GM21529 (cell line): ENCODE measurements at regions not wholly inside any gene's neighbourhood (a gene's known extent, or its start where the extent isn't known, plus 50 kb on each side); places are given as distances from the start of the nearest gene placed in this dataset.

Source experiments
- ATAC-seq: cut with Tn5 transposase; IDR thresholded peaks from one replicate; pipeline ENCODE4 v1.9.1; 2021; ENCODE audit not compliant: unreplicated experiment

- no peak for ATAC-seq
Measured at GRCh38 chr13:80133631-80134261, 207.2 kb downstream of the SPRY2 start.

- no peak for ATAC-seq
Measured at GRCh38 chr13:80132741-80133601, 208.0 kb downstream of the SPRY2 start.

GRCh38 chr13:80131204-80131603 lies 209.7 kb downstream of the SPRY2 start:
- ATAC-seq, result no peak

DNA sequence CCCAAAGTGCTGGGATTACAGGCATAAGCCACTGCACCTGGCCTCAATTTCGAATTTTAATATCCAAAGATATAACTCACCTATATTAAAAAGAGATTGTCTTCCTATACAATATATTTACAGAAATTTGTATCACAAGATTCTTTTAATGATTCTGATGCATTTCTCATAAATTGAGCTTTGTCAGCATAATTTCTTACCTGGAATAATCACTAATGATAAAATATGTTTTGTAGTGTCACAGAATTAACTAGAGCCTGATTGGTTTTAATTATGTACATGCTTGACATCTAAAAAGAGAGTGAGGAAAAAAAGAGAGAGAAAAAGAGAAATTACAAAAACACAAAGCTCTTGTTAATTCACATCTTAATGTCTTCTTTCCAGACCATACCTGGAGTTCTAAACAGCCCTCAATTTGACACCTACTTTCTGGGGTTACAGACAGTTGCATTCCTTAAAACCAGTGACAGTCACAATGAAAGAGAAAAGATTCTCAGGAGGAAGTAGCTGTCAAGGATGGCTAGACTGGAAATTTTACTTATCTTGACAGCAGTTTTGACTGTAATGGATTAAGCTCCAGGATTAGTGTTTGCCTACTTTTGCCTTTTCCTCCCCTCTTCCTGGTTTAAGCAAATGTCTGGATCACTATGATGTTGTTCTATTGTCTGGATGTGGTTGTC lies 214.4 kb downstream of the SPRY2 start:
- no peak for ATAC-seq

- ATAC-seq, result no peak
Measured at GRCh38 chr13:80123945-80124344, 217.0 kb downstream of the SPRY2 start.

DNA sequence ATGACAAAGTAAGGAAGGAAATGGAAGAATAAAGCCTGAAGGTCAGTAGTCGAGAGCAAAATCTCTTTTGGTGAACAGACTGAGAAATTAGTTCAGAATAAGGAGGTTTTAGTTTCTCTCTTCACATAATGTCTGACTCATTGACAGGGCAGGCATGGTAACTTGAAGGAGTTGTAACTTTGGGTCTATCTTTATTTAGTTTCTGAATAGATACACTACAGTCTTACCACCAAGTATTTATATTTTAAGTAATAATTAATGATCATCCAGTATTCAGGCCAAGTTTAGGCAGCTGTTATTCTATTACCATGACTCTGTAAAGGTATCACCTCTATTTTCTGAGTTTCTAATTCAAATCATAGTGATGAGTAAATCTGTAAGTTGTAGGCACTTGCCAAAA lies 219.9 kb downstream of the SPRY2 start:
- ATAC-seq, result no peak

DNA sequence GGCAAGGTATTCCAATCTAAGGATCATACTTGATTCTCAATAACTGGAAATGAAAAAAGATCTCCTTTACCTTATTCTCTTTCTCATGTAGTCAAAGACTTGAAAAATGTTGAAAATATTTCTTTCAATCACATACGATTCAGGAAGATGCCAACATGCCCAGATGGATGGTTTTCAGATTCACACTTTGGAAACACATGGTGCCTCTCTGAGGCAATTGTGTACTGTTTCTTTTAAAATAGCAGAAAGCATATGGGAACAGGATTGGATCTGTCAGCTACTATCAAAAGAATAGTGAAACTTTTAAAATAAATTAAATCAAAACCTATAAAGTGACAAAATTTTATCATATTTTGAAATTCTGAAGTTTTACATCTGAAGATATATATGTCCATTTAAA lies 222.4 kb downstream of the SPRY2 start:
- no peak for ATAC-seq

- ATAC-seq, result no peak
Measured at GRCh38 chr13:80118099-80118498, 222.8 kb downstream of the SPRY2 start.

- ATAC-seq, result no peak
Measured at GRCh38 chr13:80117515-80117914, 223.4 kb downstream of the SPRY2 start.

DNA sequence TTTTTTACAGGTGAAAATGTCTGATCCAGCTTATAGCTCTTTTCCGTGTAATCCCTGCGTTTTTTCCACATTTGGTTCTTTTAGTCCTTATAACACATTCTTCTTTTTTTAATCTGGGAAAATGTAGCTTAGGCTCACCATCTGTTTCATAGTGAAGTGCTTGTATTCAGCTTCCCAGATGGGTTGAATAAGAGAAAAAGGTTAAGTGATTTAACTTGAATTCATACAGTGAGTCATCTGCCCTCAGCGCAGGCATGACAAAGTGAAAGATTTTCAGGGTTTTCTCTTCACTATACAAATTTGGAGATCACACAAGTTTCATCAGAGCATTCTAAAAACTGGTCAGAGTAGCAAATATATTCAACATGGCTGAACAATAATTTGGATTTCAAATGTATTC lies 224.8 kb downstream of the SPRY2 start:
- no peak for ATAC-seq

- no peak for ATAC-seq
Measured at GRCh38 chr13:80115616-80116015, 225.3 kb downstream of the SPRY2 start.

DNA sequence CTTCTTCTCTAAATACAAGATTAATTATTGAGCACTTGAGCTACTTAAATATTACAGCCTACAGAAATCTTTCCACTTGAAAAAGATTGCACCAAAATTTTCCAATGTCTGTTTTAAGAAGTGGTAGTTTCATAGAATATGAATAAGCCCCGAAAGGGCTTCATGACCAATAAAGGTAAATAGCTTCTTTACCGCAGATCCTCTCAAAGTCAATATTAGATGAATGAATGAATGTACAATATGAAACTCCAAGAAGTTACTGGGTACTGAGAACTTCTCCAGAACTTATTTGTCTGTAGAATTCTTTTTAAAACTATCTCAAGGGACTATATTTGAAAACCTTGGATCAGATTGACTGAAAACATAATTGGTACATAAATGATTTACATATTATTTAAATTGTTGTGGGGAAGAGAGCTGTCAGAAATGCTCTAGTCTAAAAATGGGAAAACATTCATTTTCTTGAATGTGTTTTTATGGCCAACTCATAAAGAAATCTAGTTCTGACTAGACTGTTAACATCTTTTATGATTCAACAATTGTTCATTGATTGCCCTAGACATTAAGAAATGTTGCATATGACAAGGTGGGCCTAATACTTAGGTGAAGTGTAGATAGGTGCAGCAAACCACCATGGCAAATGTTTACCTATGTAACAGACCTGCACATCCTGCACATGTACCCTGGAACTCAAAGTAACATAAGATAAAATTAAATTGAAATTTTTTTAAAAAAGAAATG lies 227.0 kb downstream of the SPRY2 start:
- ATAC-seq, result no peak

- no peak for ATAC-seq
Measured at GRCh38 chr13:80109303-80109702, 231.6 kb downstream of the SPRY2 start.

- no peak for ATAC-seq
Measured at GRCh38 chr13:80105350-80105749, 235.6 kb downstream of the SPRY2 start.

- no peak for ATAC-seq
Measured at GRCh38 chr13:80101040-80101439, 239.9 kb downstream of the SPRY2 start.

- ATAC-seq, result no peak
Measured at GRCh38 chr13:80100636-80101035, 240.3 kb downstream of the SPRY2 start.

DNA sequence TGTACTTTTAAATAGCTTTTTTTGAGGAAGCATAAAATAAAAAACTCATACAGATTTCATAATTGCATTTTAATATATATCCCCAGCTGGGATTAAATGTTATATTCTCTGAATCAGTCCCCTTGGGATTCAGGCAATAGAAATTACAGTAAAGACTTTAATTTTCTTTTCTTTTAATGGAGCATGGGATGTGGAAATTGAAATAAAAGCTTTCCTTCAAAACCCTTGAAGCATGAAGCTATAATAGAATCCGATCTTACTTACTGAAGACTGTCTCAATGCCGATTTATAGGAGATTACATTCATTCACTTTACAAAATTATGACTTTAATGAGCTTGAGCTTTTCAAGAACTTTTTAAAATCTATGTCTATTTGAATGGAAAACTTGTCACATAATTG lies 243.4 kb downstream of the SPRY2 start:
- no peak for ATAC-seq

DNA sequence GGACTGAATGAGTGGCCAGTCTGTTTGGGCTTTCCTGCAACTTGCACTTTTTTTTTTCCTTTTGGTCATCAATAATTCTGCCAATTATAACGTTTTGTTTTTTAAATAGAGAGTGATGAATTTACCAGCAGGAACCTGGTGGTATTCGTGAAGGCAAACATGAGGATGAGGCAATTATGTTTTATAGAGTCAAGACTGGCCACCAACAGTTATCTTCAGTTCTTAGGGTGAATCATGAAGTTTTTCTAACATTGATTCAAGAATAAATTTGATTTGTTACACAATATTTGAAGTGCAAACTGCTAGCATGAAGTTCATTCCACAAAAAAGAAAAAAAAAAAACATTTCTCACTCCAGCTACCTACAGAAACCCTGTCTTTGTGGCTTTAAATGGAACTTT lies 244.5 kb downstream of the SPRY2 start:
- ATAC-seq, result no peak

- ATAC-seq, result no peak
Measured at GRCh38 chr13:80094526-80094925, 246.4 kb downstream of the SPRY2 start.

- no peak for ATAC-seq
Measured at GRCh38 chr13:80093888-80094287, 247.0 kb downstream of the SPRY2 start.

- no peak for ATAC-seq
Measured at GRCh38 chr13:80086304-80086721, 254.6 kb downstream of the SPRY2 start.
